ENCODE measurements at regions not wholly inside any gene's neighbourhood (a gene's known extent, or its start where the extent isn't known, plus 50 kb on each side); places are given as distances from the start of the nearest gene placed in this dataset.

DNA sequence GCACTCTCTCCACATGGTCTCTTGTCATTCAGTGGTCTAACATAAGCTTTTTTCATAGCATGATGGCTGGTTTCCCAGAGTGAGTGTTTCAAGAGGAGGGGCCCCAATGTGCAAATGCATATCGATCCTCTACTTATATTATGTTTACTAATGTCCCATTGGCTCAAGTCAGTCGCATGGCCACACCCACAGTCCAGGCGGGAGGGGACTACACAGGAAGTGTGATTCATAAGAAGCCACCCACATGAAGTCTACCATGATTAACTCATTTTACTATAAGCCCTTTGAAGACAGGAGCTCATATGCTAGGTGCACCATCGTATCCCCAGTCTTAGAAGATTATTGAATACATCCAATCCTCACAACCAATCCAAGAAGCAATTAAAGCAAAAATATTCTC is 89.5 kb upstream of the ISX start:
- no peaks in the 10 kb centered on the region for H3K4me1 ChIP-seq (ENCODE audit: control insufficient read depth, insufficient read depth, low read length, poor library complexity, severe bottlenecking)
- no peak overlapping the region for H3K4me3 Mint-ChIP-seq
- H3K27me3 Mint-ChIP-seq = peaks cover 10% of the 10 kb centered on the region
- H3K27ac Mint-ChIP-seq = no peak overlapping the region
- no peak overlapping the region for H3K4me3 ChIP-seq (ENCODE audit: low read depth, low read length)
- DNase-seq (no peak), ATAC-seq (ENCODE audit: low read depth in 2 of 2) (no peak)
- H3K4me1 Mint-ChIP-seq = no peaks in the 10 kb centered on the region
- no peaks in the 10 kb centered on the region for H3K36me3 ChIP-seq (ENCODE audit: control insufficient read depth, insufficient read depth, low read length)
- H3K36me3 Mint-ChIP-seq = no peaks in the 10 kb centered on the region
- H3K27ac ChIP-seq (ENCODE audit: insufficient read depth, low read length, poor library complexity, severe bottlenecking) = no peak overlapping the region
- H3K9me3 Mint-ChIP-seq = peaks cover 0 to 6% (median 2%) of the 10 kb centered on the region in 7 donors
- no peaks in the 10 kb centered on the region for H3K9me3 ChIP-seq (ENCODE audit: control insufficient read depth in 2 of 2, low read length in 2 of 2)
- no peaks in the 10 kb centered on the region for H3K27me3 ChIP-seq (ENCODE audit: control insufficient read depth, insufficient read depth, low read length)

DNA sequence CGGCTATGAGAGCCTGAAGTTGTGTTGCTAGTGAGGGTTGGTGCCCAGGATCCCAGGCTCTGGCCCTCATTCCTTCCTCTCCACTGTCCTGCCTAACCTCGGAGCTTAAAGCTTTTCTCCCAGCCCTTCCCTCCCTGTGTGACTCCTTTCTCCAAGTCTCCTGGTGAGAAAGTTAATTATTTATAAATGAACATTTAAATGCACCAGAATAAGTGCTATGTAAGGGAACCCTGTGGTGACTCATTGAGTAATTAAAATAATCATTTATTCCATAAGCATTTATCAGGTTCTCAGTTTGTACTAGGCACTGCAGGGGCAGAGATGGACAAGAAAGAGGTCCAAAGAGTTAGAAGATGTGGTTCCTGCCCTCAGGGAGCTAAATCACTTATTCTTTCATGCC is 89.1 kb upstream of the ISX start:
- Histone ChIP-seq H3K4me3 (ENCODE audit: low read depth, low read length) (no peak overlapping the region), H3K9me3 (ENCODE audit: control insufficient read depth in 2 of 2, low read length in 2 of 2) (no peaks in the 10 kb centered on the region), H3K4me1 (ENCODE audit: control insufficient read depth, insufficient read depth, low read length, poor library complexity, severe bottlenecking) (no peaks in the 10 kb centered on the region), H3K27me3 (ENCODE audit: control insufficient read depth, insufficient read depth, low read length) (no peaks in the 10 kb centered on the region), H3K27ac (ENCODE audit: insufficient read depth, low read length, poor library complexity, severe bottlenecking) (no peak overlapping the region), H3K36me3 (ENCODE audit: control insufficient read depth, insufficient read depth, low read length) (no peaks in the 10 kb centered on the region)
- Mint-ChIP-seq H3K36me3 (no peaks in the 10 kb centered on the region), H3K9me3 (peaks cover 0 to 6% (median 2%) of the 10 kb centered on the region in 7 donors), H3K4me1 (no peaks in the 10 kb centered on the region), H3K27me3 (peaks cover 10% of the 10 kb centered on the region), H3K4me3 (no peak overlapping the region), H3K27ac (no peak overlapping the region)
- DNase-seq (no peak), ATAC-seq (ENCODE audit: low read depth in 2 of 2) (no peak)

DNA sequence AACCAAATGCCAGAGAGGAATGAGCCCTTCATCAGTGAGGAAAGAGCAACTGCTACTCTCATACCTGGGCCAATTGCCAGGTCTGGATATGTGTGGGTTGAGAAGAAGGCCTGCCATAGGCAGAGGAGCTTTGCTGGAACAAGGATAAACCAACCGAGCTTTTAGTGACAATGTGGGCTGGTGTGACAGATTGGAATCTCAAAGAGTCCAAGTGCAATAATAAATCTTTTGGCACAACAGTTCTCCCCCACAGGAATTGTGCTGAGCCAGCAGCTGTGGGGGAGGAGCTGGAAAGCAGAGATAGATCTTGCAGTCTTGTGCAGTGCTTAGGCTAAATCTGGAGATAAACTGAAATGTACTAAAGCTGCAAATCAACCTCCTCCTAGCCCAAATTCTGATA is 79.4 kb upstream of the ISX start:
- Mint-ChIP-seq H3K27ac (no peak overlapping the region), H3K27me3 (peaks cover 6% of the 10 kb centered on the region), H3K4me1 (no peaks in the 10 kb centered on the region), H3K9me3 (peaks cover 0 to 15% (median 3%) of the 10 kb centered on the region in 7 donors), H3K4me3 (no peak overlapping the region), H3K36me3 (no peaks in the 10 kb centered on the region)
- Histone ChIP-seq H3K36me3 (ENCODE audit: control insufficient read depth, insufficient read depth, low read length) (no peaks in the 10 kb centered on the region), H3K4me1 (ENCODE audit: control insufficient read depth, insufficient read depth, low read length, poor library complexity, severe bottlenecking) (no peaks in the 10 kb centered on the region), H3K27ac (ENCODE audit: insufficient read depth, low read length, poor library complexity, severe bottlenecking) (no peak overlapping the region), H3K4me3 (ENCODE audit: low read depth, low read length) (no peak overlapping the region), H3K27me3 (ENCODE audit: control insufficient read depth, insufficient read depth, low read length) (no peaks in the 10 kb centered on the region), H3K9me3 (ENCODE audit: control insufficient read depth in 2 of 2, low read length in 2 of 2) (peaks cover 3 to 17% of the 10 kb centered on the region in 2 experiments)
- no peak for ATAC-seq (ENCODE audit: low read depth in 2 of 2)
- no peak for DNase-seq

DNA sequence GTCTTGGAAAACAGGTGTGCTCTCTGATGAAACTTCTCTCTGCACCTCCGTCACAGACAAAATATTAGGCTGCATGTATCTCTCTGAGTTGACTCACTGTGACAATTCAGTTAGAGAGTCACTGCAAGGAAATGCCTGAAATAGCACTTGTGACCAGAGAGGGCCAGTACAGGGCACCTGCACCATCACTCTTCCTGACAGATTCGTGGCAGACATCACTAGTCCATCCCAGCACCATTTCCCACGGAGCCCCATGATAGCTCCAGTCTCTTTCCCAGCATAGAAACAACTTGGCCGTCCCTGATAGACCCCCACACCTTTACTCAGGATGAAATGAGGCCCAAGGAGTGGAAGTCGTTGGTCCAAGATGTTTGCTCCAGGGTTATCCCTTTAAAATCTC is 73.3 kb upstream of the ISX start:
- Histone ChIP-seq H3K4me3 (ENCODE audit: low read depth, low read length) (no peak overlapping the region), H3K27me3 (ENCODE audit: control insufficient read depth, insufficient read depth, low read length) (no peaks in the 10 kb centered on the region), H3K4me1 (ENCODE audit: control insufficient read depth, insufficient read depth, low read length, poor library complexity, severe bottlenecking) (no peaks in the 10 kb centered on the region), H3K9me3 (ENCODE audit: control insufficient read depth in 2 of 2, low read length in 2 of 2) (peaks cover 0 to 3% of the 10 kb centered on the region in 2 experiments), H3K36me3 (ENCODE audit: control insufficient read depth, insufficient read depth, low read length) (no peaks in the 10 kb centered on the region), H3K27ac (ENCODE audit: insufficient read depth, low read length, poor library complexity, severe bottlenecking) (no peak overlapping the region)
- no peaks in the 10 kb centered on the region for H3K4me1 Mint-ChIP-seq
- no peak overlapping the region for H3K4me3 Mint-ChIP-seq
- ATAC-seq (ENCODE audit: low read depth in 2 of 2) (no peak), DNase-seq (no peak)
- H3K36me3 Mint-ChIP-seq = no peaks in the 10 kb centered on the region
- peaks cover 0 to 9% (median under 1%) of the 10 kb centered on the region in 7 donors for H3K9me3 Mint-ChIP-seq
- peaks cover 10% of the 10 kb centered on the region for H3K27me3 Mint-ChIP-seq
- no peak overlapping the region for H3K27ac Mint-ChIP-seq

DNA sequence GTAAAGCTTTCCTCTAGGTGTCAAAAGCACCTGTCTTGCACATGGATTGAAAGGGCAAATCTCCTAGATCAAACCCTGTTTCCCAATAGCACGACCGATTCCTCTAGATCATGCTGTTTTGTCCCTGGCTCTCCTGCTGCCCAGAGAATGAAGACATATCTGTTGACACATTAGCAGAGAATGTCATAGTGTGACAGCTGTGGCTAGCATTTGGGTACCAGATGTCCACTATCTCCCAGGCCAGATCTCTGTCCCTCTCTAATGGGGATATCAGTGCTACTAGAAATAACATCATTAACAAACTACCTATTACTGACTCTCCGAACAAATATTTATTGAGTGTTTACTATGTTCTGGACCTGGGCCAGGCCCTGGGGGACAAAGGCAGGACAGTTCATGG is 72.4 kb upstream of the ISX start:
- no peaks in the 10 kb centered on the region for H3K27me3 ChIP-seq (ENCODE audit: control insufficient read depth, insufficient read depth, low read length)
- Mint-ChIP-seq H3K27me3 (peaks cover 12% of the 10 kb centered on the region), H3K27ac (no peak overlapping the region), H3K9me3 (peaks cover 0 to 6% (median 0%) of the 10 kb centered on the region in 7 donors), H3K4me1 (no peaks in the 10 kb centered on the region), H3K36me3 (no peaks in the 10 kb centered on the region), H3K4me3 (no peak overlapping the region)
- H3K27ac ChIP-seq (ENCODE audit: insufficient read depth, low read length, poor library complexity, severe bottlenecking) = no peak overlapping the region
- no peak overlapping the region for H3K4me3 ChIP-seq (ENCODE audit: low read depth, low read length)
- H3K4me1 ChIP-seq (ENCODE audit: control insufficient read depth, insufficient read depth, low read length, poor library complexity, severe bottlenecking) = no peaks in the 10 kb centered on the region
- DNase-seq = no peak
- ATAC-seq (ENCODE audit: low read depth in 2 of 2) = no peak
- no peaks in the 10 kb centered on the region for H3K36me3 ChIP-seq (ENCODE audit: control insufficient read depth, insufficient read depth, low read length)
- no peaks in the 10 kb centered on the region for H3K9me3 ChIP-seq (ENCODE audit: control insufficient read depth in 2 of 2, low read length in 2 of 2)

DNA sequence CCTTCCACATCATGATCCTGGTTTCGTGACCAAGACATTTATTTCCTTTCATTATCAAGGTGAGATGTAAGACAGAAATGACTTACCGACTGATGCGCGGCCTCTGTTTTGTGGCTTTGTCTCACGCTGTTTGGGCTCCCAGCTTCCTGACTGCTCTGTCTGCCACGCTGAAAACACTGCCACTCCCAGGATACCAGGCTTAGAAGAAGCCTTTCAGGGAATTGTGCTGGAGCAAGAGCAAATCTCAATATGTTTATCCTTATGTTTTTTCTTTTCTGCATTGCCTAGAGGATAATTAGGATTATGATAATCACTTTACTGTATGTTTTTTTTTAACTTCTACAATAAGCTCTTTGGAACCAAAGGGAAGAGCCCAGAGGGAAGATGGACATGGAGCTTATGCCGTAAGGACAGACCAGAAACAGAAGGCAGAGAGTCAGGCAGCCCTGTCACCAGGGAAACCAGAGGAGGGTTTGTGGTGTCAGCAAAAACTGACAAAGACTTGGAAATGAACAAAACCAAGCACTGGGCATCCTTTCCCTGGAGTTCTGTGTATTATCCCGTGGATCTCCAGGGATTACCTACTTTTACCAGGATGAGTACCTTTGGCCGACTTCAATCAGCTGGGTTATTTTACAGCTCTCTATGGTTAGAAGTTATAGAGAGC is 68.2 kb upstream of the ISX start:
- Histone ChIP-seq H3K27me3 (ENCODE audit: control insufficient read depth, insufficient read depth, low read length) (no peaks in the 10 kb centered on the region), H3K36me3 (ENCODE audit: control insufficient read depth, insufficient read depth, low read length) (no peaks in the 10 kb centered on the region), H3K4me3 (ENCODE audit: low read depth, low read length) (no peak overlapping the region), H3K9me3 (ENCODE audit: control insufficient read depth in 2 of 2, low read length in 2 of 2) (no peaks in the 10 kb centered on the region), H3K27ac (ENCODE audit: insufficient read depth, low read length, poor library complexity, severe bottlenecking) (no peak overlapping the region), H3K4me1 (ENCODE audit: control insufficient read depth, insufficient read depth, low read length, poor library complexity, severe bottlenecking) (no peaks in the 10 kb centered on the region)
- no peaks in the 10 kb centered on the region for H3K4me1 Mint-ChIP-seq
- no peaks in the 10 kb centered on the region for H3K36me3 Mint-ChIP-seq
- DNase-seq (no peak), ATAC-seq (ENCODE audit: low read depth in 2 of 2) (no peak)
- H3K4me3 Mint-ChIP-seq = no peak overlapping the region
- H3K9me3 Mint-ChIP-seq = no peaks in the 10 kb centered on the region
- H3K27ac Mint-ChIP-seq = no peak overlapping the region
- peaks cover 11% of the 10 kb centered on the region for H3K27me3 Mint-ChIP-seq

DNA sequence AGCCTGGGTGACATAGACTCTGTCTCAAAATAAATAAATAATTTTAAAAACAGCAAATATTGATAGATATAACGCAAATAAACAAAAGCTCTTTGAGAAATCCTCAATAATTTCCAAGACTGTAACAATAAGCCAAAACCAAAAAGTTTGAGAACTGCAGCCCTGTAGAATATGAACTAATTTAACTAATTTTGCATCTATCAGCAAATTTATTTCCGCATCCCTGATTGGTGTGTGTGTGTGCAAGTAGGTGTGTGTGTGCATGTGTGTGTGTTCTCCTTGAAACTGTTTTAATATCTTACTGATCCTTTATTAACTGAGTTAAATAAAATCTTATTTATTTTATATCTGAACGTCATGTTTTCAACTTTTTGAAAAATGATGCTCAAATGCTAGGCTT is 67.0 kb upstream of the ISX start:
- H3K27me3 Mint-ChIP-seq = peaks cover 11% of the 10 kb centered on the region
- H3K9me3 ChIP-seq (ENCODE audit: control insufficient read depth in 2 of 2, low read length in 2 of 2) = no peaks in the 10 kb centered on the region
- H3K4me1 ChIP-seq (ENCODE audit: control insufficient read depth, insufficient read depth, low read length, poor library complexity, severe bottlenecking) = no peaks in the 10 kb centered on the region
- H3K4me3 ChIP-seq (ENCODE audit: low read depth, low read length) = no peak overlapping the region
- H3K4me3 Mint-ChIP-seq = no peak overlapping the region
- no peaks in the 10 kb centered on the region for H3K4me1 Mint-ChIP-seq
- H3K9me3 Mint-ChIP-seq = no peaks in the 10 kb centered on the region
- no peaks in the 10 kb centered on the region for H3K36me3 Mint-ChIP-seq
- ATAC-seq (ENCODE audit: low read depth in 2 of 2) = no peak
- H3K27me3 ChIP-seq (ENCODE audit: control insufficient read depth, insufficient read depth, low read length) = no peaks in the 10 kb centered on the region
- DNase-seq = no peak
- H3K27ac ChIP-seq (ENCODE audit: insufficient read depth, low read length, poor library complexity, severe bottlenecking) = no peak overlapping the region
- H3K36me3 ChIP-seq (ENCODE audit: control insufficient read depth, insufficient read depth, low read length) = no peaks in the 10 kb centered on the region
- no peak overlapping the region for H3K27ac Mint-ChIP-seq

- H3K4me1 Mint-ChIP-seq = no peaks in the 10 kb centered on the region
- Histone ChIP-seq H3K4me1 (ENCODE audit: control insufficient read depth, insufficient read depth, low read length, poor library complexity, severe bottlenecking) (no peaks in the 10 kb centered on the region), H3K36me3 (ENCODE audit: control insufficient read depth, insufficient read depth, low read length) (no peaks in the 10 kb centered on the region), H3K9me3 (ENCODE audit: control insufficient read depth in 2 of 2, low read length in 2 of 2) (no peaks in the 10 kb centered on the region), H3K4me3 (ENCODE audit: low read depth, low read length) (no peak overlapping the region), H3K27ac (ENCODE audit: insufficient read depth, low read length, poor library complexity, severe bottlenecking) (no peak overlapping the region), H3K27me3 (ENCODE audit: control insufficient read depth, insufficient read depth, low read length) (no peaks in the 10 kb centered on the region)
- no peaks in the 10 kb centered on the region for H3K36me3 Mint-ChIP-seq
- no peak overlapping the region for H3K27ac Mint-ChIP-seq
- DNase-seq (no peak), ATAC-seq (ENCODE audit: low read depth in 2 of 2) (no peak)
- H3K9me3 Mint-ChIP-seq = peaks cover 0 to 2% (median 0%) of the 10 kb centered on the region in 7 donors
- no peaks in the 10 kb centered on the region for H3K27me3 Mint-ChIP-seq
- no peak overlapping the region for H3K4me3 Mint-ChIP-seq
Measured at GRCh38 chr22:35008213-35008612, 57.7 kb upstream of the ISX start.

All from CD4-positive, CD25-positive, alpha-beta regulatory T cell (primary cell).